Adrenal gland (tissue), 9 donors: ENCODE measurements at regions not wholly inside any gene's neighbourhood (a gene's known extent, or its start where the extent isn't known, plus 50 kb on each side); places are given as distances from the start of the nearest gene placed in this dataset.

Experiments used
- DNase-seq, 7 donors: peaks; one replicate each; pipeline ENCODE4 v3.0.0-alpha.2; 2019 to 2020
- H3K27ac ChIP-seq, 5 donors: fragments of 200-600 bp; sonication (generic) in 4 of 5; 1 replicate in 3 of 5; 2 replicates in 2 of 5; pipeline versions ENCODE4 v1.5.1 to v1.8.0; 2016 to 2020; ENCODE audit warnings: mild to moderate bottlenecking in 1 of 5
- H3K27me3 ChIP-seq: fragments of 200-600 bp; 2 replicates; pipeline ENCODE4 v1.8.0; 2021
- H3K36me3 ChIP-seq, 2 donors: fragments of 200-600 bp; replicated peaks in 1 of 2; 1 replicate in 1 of 2; 2 replicates in 1 of 2; pipeline versions ENCODE4 v1.5.1 to v1.8.0; 2018 to 2022
- H3K4me1 ChIP-seq, 2 donors: fragments of 200-600 bp; replicated peaks in 1 of 2; 1 replicate in 1 of 2; 2 replicates in 1 of 2; pipeline versions ENCODE4 v1.5.1 to v1.8.0; 2018 to 2021
- H3K4me3 ChIP-seq, 4 donors: fragments of 200-600 bp; sonication (generic) in 3 of 4; one replicate each; pipeline ENCODE4 v1.5.1; 2016 to 2018
- H3K9me3 ChIP-seq, 3 donors: fragments of 200-600 bp; sonication (generic) in 1 of 3; replicated peaks in 1 of 3; 1 replicate in 2 of 3; 2 replicates in 1 of 3; pipeline versions ENCODE4 v1.5.1 to v1.8.0; 2016 to 2021
- POLR2A ChIP-seq, 2 donors: fragments of 450-650 bp; IDR thresholded peaks; one replicate each; pipeline ENCODE4 v1.6.1; 2017; ENCODE audit warnings: antibody characterized with exemption in 2 of 2, mild to moderate bottlenecking in 2 of 2, moderate library complexity in 1 of 2
- WGBS, 4 donors: extraction: QIAGEN DNeasy Blood & Tissue Kit in 2 of 4; methylation state at CpG; one replicate each; pipeline versions ENCODE4 v1.1.5 to v1.1.7; 2013 to 2017; 5-methylcytosine and 5-hydroxymethylcytosine counted together
- intact Hi-C, 2 donors: fragments of 100-400 bp; cut with DNase I; formaldehyde crosslinking; loops; one replicate each; pipeline versions ENCODE4 v1.14.1 to v1.15.0; 2022 to 2023
- TF ChIP-seq, protein P1 (sequence below), 6 experiments: fragments of 450-650 bp in 4 of 6; fragments of 200-600 bp in 2 of 6; sonication (generic) in 1 of 6; IDR thresholded peaks; 1 replicate in 5 of 6; 2 replicates in 1 of 6; pipeline versions ENCODE4 v1.5.1 to v1.8.0; 2016 to 2021; ENCODE audit warnings: antibody characterized with exemption in 6 of 6, mild to moderate bottlenecking in 2 of 6, moderate library complexity in 1 of 6
- donor health status: healthy with polysubstance abuse.
- donor health status: Bipolar disorder and iron deficiency.
- donor health status: DM: yes; HTN: yes; CAD: no.
- donor health status: DM: no; HTN: no; CAD: no.
- donor health status: DM: no; HTN: no; CAD: no.

DNA sequence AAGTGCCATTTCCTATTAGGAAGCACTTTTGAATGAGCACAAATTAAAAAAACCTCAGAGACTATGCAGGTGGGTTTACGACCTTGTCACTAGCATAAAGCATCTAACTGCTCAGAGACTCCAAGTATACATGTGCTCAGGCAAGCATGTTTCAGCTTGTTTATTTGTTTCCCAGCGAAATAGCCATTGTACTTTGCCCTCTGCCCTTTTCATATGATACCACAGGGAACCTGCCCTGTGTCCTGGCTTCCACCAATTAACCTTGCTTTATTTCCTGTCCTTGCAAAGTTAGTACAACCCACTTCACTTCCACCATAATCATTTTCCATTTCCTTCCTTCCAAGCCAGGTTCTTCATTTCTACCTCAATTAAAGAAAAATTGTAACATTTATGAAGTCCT, 194.9 kb downstream of the DUSP6 start:
- no peak for DNase-seq
- H3K36me3 ChIP-seq: no peaks in the 10 kb centered on the region
- no peak overlapping the region for H3K4me3 ChIP-seq
- no peaks in the 10 kb centered on the region for H3K27me3 ChIP-seq
- WGBS, 4 donors: 71 to 81% (median 79%) methylated on average over 2 of the region's 2 CpGs
- TF ChIP-seq POLR2A (IDR thresholded peaks at IDR 0.05): no peak
- TF ChIP-seq, protein P1, sequence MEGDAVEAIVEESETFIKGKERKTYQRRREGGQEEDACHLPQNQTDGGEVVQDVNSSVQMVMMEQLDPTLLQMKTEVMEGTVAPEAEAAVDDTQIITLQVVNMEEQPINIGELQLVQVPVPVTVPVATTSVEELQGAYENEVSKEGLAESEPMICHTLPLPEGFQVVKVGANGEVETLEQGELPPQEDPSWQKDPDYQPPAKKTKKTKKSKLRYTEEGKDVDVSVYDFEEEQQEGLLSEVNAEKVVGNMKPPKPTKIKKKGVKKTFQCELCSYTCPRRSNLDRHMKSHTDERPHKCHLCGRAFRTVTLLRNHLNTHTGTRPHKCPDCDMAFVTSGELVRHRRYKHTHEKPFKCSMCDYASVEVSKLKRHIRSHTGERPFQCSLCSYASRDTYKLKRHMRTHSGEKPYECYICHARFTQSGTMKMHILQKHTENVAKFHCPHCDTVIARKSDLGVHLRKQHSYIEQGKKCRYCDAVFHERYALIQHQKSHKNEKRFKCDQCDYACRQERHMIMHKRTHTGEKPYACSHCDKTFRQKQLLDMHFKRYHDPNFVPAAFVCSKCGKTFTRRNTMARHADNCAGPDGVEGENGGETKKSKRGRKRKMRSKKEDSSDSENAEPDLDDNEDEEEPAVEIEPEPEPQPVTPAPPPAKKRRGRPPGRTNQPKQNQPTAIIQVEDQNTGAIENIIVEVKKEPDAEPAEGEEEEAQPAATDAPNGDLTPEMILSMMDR (IDR thresholded peaks at IDR 0.05): no peak
- H3K27ac ChIP-seq: no peak overlapping the region
- peaks cover 10 to 27% of the 10 kb centered on the region in 2 donors for H3K4me1 ChIP-seq
- intact Hi-C loops: no loop called here
- H3K9me3 ChIP-seq: no peaks in the 10 kb centered on the region

DNA sequence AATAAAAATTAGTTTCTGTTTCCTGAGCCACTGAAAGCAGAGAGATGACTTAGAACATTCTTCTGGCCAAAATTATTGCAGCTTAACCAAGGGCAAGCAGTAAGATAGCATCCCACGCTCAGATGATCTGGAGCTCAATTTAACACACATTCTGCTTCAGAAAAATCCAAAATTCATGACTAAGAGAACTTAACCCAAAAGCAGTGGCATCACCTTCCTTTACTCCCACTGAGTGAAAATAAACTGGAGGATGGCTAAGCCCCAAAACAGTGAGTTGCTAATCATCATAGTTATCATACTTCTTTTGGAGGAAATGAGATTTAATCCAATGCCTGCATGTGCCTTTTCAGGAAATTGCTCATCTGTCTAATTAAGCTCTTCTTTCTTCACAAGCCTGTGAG, 195.4 kb downstream of the DUSP6 start:
- no peaks in the 10 kb centered on the region for H3K36me3 ChIP-seq
- H3K9me3 ChIP-seq: no peaks in the 10 kb centered on the region
- H3K27me3 ChIP-seq: no peaks in the 10 kb centered on the region
- no peak for DNase-seq
- peak overlapping the region in 2 of 5 donors; percentile 15 to 38 for H3K27ac ChIP-seq
- WGBS, 4 donors: 57 to 81% (median 77%) methylated on average over 1 of the region's 1 CpG
- intact Hi-C loops: no loop called here
- peaks cover 7 to 21% of the 10 kb centered on the region in 2 donors for H3K4me1 ChIP-seq
- TF ChIP-seq POLR2A (IDR thresholded peaks at IDR 0.05): no peak
- TF ChIP-seq, protein P1 (IDR thresholded peaks at IDR 0.05): no peak
- no peak overlapping the region for H3K4me3 ChIP-seq

DNA sequence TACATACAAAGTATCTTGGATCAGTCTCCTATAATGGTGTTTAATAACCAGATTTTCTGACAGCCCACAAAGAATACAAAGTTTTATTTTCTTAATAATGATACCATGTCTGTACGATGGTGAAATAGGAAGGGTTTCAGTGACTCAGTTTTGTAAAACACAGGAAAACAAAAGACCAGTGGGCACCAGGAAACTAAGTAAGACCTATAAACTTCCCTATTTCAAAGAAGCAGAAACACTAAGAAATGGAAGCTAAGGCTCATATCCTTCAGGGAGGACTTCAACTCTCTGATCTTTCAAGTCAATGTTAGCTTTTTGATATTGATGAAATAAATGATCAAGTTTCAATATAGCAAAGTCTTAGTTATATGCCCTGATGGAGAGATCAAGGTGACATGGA, 196.0 kb downstream of the DUSP6 start:
- Histone ChIP-seq H3K27me3 (no peaks in the 10 kb centered on the region), H3K4me1 (peaks cover 7 to 17% of the 10 kb centered on the region in 2 donors), H3K27ac (peak overlapping the region in 2 of 5 donors; percentile 15 to 38), H3K36me3 (no peaks in the 10 kb centered on the region), H3K4me3 (no peak overlapping the region), H3K9me3 (no peaks in the 10 kb centered on the region)
- no peak for TF ChIP-seq POLR2A (IDR thresholded peaks at IDR 0.05)
- TF ChIP-seq, protein P1 (IDR thresholded peaks at IDR 0.05): no peak
- intact Hi-C loops: no loop called here
- whole genome bisulfite sequencing, 4 donors: 51 to 61% (median 59%) methylated on average over 1 of the region's 1 CpG
- DNase-seq: no peak

DNA sequence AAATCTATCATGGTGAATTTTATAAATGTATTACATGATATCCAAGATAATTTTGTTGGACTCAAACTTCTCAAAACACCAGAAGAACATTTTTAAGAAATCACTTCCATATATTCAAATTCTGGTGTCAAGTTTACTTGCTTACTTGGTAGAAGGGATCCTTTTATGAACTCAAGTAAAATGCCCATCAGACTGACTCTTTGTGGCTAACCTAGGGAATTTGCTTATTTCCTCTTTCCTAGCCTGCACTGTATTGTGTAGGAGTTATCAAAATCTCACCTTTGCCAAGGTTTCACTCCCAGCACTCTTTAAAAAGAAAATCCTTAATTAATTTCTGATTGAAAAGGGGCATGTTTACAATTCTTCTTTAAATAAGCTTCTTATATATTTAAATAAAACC, 196.5 kb downstream of the DUSP6 start:
- Histone ChIP-seq H3K9me3 (no peaks in the 10 kb centered on the region), H3K36me3 (no peaks in the 10 kb centered on the region), H3K4me3 (no peak overlapping the region), H3K4me1 (peaks cover 7 to 12% of the 10 kb centered on the region in 2 donors), H3K27ac (no peak overlapping the region), H3K27me3 (no peaks in the 10 kb centered on the region)
- no peak for DNase-seq
- TF ChIP-seq POLR2A (IDR thresholded peaks at IDR 0.05): no peak
- TF ChIP-seq, protein P1 (IDR thresholded peaks at IDR 0.05): no peak
- intact Hi-C loops: no loop called here
